SU-DHL-6 (cell line): ENCODE measurements at regions not wholly inside any gene's neighbourhood (a gene's known extent, or its start where the extent isn't known, plus 50 kb on each side); places are given as distances from the start of the nearest gene placed in this dataset.

Experiments
- CTCF ChIP-seq: fragments of 200-600 bp; sonication (generic); IDR thresholded peaks from one replicate; pipeline ENCODE4 v1.5.1; 2017; ENCODE audit warnings: antibody characterized with exemption, mild to moderate bottlenecking, low read length, moderate library complexity; ENCODE audit not compliant: insufficient read depth, poor library complexity, severe bottlenecking
- EZH2phosphoT487 ChIP-seq: fragments of 200-600 bp; sonication (generic), shearing (Covaris generic); conservative IDR thresholded peaks from 2 replicates; pipeline ENCODE4 v1.6.1; 2018; ENCODE audit warnings: mild to moderate bottlenecking, antibody characterized with exemption, low read length, moderate library complexity, mixed read lengths

GRCh38 chr15:77698481-77698880, 65.8 kb upstream of the LINGO1 start:
- no peak for TF ChIP-seq CTCF
- no peak for TF ChIP-seq EZH2phosphoT487
